ENCODE measurements at regions not wholly inside any gene's neighbourhood (a gene's known extent, or its start where the extent isn't known, plus 50 kb on each side); places are given as distances from the start of the nearest gene placed in this dataset.

DNA sequence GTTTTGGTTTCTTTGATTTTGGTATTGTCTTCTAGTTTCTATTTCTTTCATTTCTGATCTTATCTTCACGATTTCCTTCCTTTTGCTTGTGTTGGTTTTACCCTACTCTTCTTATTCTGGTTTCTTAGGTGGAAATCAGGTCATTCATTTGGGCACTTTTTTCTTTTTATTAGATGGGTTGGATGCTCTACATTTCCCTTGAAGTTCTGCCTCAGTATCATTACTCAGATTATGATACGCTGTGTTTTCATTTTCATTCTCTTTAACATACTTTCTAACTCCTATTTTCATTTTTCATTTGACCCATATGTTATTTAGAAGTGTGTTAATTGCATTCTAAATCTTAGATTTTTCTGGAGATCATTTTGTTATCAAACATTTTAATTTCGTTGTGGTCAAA, 108.6 kb downstream of the IRF8 start:
- H3K9me3 Mint-ChIP-seq = peaks cover 14% of the 10 kb centered on the region
- no peak overlapping the region for H3K4me3 Mint-ChIP-seq

DNA sequence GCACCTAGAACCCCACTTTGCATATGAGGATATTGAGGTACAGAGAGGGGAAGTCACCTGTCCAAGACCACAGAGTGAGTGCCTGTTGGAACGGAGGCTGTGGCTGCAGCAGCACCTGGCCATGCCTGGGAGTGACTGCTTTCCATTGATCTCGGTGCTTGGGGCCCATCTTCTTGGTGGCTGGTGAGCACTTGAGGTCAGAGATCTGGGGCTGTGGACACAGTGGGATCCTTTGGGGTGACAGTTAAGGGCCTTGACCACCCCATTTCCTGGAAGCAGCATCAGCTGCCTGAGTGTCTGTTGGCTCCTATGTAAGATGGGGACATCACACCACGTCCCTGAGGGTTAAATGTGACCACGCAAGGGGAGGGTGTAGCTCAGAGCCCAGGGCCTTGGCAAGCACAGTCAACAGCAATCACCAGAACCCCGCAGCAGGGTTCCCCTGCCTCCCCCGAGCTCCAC, 111.7 kb downstream of the IRF8 start:
- no peaks in the 10 kb centered on the region for H3K4me1 Mint-ChIP-seq
- TF ChIP-seq, protein P1, sequence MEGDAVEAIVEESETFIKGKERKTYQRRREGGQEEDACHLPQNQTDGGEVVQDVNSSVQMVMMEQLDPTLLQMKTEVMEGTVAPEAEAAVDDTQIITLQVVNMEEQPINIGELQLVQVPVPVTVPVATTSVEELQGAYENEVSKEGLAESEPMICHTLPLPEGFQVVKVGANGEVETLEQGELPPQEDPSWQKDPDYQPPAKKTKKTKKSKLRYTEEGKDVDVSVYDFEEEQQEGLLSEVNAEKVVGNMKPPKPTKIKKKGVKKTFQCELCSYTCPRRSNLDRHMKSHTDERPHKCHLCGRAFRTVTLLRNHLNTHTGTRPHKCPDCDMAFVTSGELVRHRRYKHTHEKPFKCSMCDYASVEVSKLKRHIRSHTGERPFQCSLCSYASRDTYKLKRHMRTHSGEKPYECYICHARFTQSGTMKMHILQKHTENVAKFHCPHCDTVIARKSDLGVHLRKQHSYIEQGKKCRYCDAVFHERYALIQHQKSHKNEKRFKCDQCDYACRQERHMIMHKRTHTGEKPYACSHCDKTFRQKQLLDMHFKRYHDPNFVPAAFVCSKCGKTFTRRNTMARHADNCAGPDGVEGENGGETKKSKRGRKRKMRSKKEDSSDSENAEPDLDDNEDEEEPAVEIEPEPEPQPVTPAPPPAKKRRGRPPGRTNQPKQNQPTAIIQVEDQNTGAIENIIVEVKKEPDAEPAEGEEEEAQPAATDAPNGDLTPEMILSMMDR (IDR thresholded peaks at IDR 0.05) = no peak
- H3K4me3 Mint-ChIP-seq = no peak overlapping the region
- peaks cover 19% of the 10 kb centered on the region for H3K9me3 Mint-ChIP-seq
- no peak for DNase-seq
- H3K27ac Mint-ChIP-seq = no peak overlapping the region
- H3K27me3 Mint-ChIP-seq (ENCODE audit: low read depth, poor library complexity) = peaks cover 28% of the 10 kb centered on the region
- peaks cover 5% of the 10 kb centered on the region for H3K36me3 Mint-ChIP-seq (ENCODE audit: low read depth)

More for the DNA sequence above, 108.6 kb downstream of the IRF8 start:
- TF ChIP-seq, protein P1 (IDR thresholded peaks at IDR 0.05) = no peak
- no peaks in the 10 kb centered on the region for H3K36me3 Mint-ChIP-seq (ENCODE audit: low read depth)
- no peak overlapping the region for H3K27ac Mint-ChIP-seq
- no peaks in the 10 kb centered on the region for H3K4me1 Mint-ChIP-seq
- no peak for DNase-seq
- peaks cover 28% of the 10 kb centered on the region for H3K27me3 Mint-ChIP-seq (ENCODE audit: low read depth, poor library complexity)

DNA sequence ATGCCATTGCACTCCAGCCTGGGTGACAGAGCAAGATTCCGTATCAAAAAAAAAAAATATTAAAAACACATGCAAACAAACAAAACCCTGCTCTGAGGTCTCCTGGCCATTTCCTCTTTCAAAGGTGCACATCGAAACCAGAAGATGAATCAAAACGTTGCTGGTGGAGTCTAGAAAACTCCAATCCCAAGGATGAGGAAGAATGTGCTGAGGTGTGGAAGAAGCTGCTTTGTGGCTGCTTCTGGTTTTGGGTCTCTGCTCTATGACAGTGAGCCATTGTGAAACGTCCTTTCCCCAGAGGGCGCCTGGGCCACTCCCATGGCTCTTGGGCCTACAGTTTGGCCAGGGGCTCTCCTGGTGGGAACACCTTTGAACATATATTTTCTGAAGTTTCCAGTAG, 112.6 kb downstream of the IRF8 start:
- Mint-ChIP-seq H3K27me3 (ENCODE audit: low read depth, poor library complexity) (peaks cover 30% of the 10 kb centered on the region), H3K36me3 (ENCODE audit: low read depth) (peaks cover 5% of the 10 kb centered on the region), H3K9me3 (peaks cover 11% of the 10 kb centered on the region), H3K4me1 (no peaks in the 10 kb centered on the region), H3K27ac (no peak overlapping the region), H3K4me3 (no peak overlapping the region)
- no peak for DNase-seq
- TF ChIP-seq, protein P1 (IDR thresholded peaks at IDR 0.05) = no peak

DNA sequence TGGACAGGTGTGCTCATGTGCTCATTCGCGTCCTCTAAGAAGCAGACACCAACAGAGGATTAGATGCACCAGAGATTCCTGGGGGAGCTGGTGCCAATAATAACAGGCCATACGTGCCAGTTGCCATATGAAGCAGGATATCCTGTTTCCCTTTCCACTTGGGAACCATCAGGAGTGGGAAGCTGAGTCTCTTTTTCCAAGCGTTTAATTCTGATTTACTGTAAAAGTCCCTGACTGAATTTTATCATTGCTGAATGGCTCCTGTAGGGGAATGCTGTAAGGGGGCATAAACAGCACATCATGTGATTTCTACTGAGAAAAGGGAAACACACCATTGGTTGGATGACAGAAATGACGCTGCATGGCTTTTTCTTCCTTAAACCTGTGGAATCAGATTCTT, 113.3 kb downstream of the IRF8 start:
- TF ChIP-seq, protein P1 (IDR thresholded peaks at IDR 0.05) = no peak
- Mint-ChIP-seq H3K9me3 (peaks cover 10% of the 10 kb centered on the region), H3K4me3 (no peak overlapping the region), H3K36me3 (ENCODE audit: low read depth) (peaks cover 5% of the 10 kb centered on the region), H3K4me1 (no peaks in the 10 kb centered on the region), H3K27ac (no peak overlapping the region), H3K27me3 (ENCODE audit: low read depth, poor library complexity) (peaks cover 32% of the 10 kb centered on the region)
- DNase-seq = no peak

DNA sequence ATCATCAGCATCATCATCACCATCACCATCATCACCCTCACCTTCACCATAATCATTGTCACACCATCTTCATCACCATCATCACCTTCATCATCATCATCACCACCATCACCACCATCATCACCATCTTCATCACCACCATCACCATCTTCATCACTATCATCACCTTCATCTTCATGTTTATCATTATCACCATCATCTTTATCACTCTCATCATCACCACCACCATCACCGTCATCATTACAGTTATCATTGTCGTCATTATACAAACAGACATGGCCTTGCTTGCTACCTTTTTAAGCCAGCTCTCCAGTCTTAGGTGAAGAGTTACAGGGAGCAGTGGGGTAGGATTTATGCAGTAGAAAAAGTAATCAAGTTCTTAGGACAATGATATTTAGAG, 114.9 kb downstream of the IRF8 start:
- Mint-ChIP-seq H3K4me3 (no peak overlapping the region), H3K36me3 (ENCODE audit: low read depth) (peaks cover 5% of the 10 kb centered on the region), H3K4me1 (peaks cover 14% of the 10 kb centered on the region), H3K9me3 (peaks cover 15% of the 10 kb centered on the region), H3K27ac (no peak overlapping the region), H3K27me3 (ENCODE audit: low read depth, poor library complexity) (peaks cover 21% of the 10 kb centered on the region)
- no peak for DNase-seq
- TF ChIP-seq, protein P1 (IDR thresholded peaks at IDR 0.05) = no peak

DNA sequence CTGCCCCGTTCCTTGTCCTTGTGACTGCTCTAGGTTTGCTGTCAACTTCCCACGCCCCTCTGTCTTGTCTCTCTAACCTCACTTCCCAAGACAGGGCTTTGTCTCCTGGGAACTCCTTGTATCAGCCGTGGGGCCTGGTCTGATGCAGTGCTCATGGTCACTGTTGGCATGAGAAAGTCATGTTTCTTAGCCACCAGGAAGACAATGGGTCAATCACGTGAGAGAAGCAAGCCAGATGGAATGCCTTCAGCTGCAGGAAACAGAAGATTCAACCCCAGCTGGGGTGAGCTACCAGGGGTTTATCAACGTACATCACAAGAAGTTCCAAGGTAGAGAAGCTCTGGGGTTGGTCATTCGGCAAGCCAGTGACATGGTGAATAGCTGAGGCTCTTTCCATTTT, 116.6 kb downstream of the IRF8 start:
- peaks cover 31% of the 10 kb centered on the region for H3K27me3 Mint-ChIP-seq (ENCODE audit: low read depth, poor library complexity)
- no peak overlapping the region for H3K27ac Mint-ChIP-seq
- peaks cover 26% of the 10 kb centered on the region for H3K4me1 Mint-ChIP-seq
- peaks cover 5% of the 10 kb centered on the region for H3K36me3 Mint-ChIP-seq (ENCODE audit: low read depth)
- TF ChIP-seq, protein P1 (IDR thresholded peaks at IDR 0.05) = no peak
- peaks cover 31% of the 10 kb centered on the region for H3K9me3 Mint-ChIP-seq
- H3K4me3 Mint-ChIP-seq = no peak overlapping the region
- DNase-seq = no peak

All from nephron progenitor cell (in vitro differentiated cells).